GM21526 (cell line): ENCODE measurements at regions not wholly inside any gene's neighbourhood (a gene's known extent, or its start where the extent isn't known, plus 50 kb on each side); places are given as distances from the start of the nearest gene placed in this dataset.

Experiments
- ATAC-seq: cut with Tn5 transposase; IDR thresholded peaks from one replicate; pipeline ENCODE4 v1.9.1; 2021; ENCODE audit warnings: moderate library complexity; ENCODE audit not compliant: unreplicated experiment, low FRiP score

- no peak for ATAC-seq
Measured at GRCh38 chr9:118536153-118536552, 832.0 kb downstream of the TLR4 start.

- no peak for ATAC-seq
Measured at GRCh38 chr9:118538959-118539358, 830.3 kb downstream of the BRINP1 start.

- no peak for ATAC-seq
Measured at GRCh38 chr9:118553465-118553864, 815.8 kb downstream of the BRINP1 start.

GRCh38 chr9:118554987-118555386 lies 814.2 kb downstream of the BRINP1 start:
- no peak for ATAC-seq

GRCh38 chr9:118558026-118558425 lies 811.2 kb downstream of the BRINP1 start:
- no peak for ATAC-seq

GRCh38 chr9:118558891-118559290 lies 810.3 kb downstream of the BRINP1 start:
- ATAC-seq = no peak

GRCh38 chr9:118561051-118561450 lies 808.2 kb downstream of the BRINP1 start:
- ATAC-seq = no peak

GRCh38 chr9:118563677-118564076 lies 805.6 kb downstream of the BRINP1 start:
- ATAC-seq = no peak

- no peak for ATAC-seq
Measured at GRCh38 chr9:118567861-118568260, 801.4 kb downstream of the BRINP1 start.

- no peak for ATAC-seq
Measured at GRCh38 chr9:118568704-118569103, 800.5 kb downstream of the BRINP1 start.

GRCh38 chr9:118569148-118569547 lies 800.1 kb downstream of the BRINP1 start:
- no peak for ATAC-seq

- ATAC-seq = no peak
Measured at GRCh38 chr9:118570066-118570465, 799.2 kb downstream of the BRINP1 start.

GRCh38 chr9:118575341-118576070 lies 793.7 kb downstream of the BRINP1 start:
- no peak for ATAC-seq

GRCh38 chr9:118577121-118577520 lies 792.1 kb downstream of the BRINP1 start:
- ATAC-seq = no peak

GRCh38 chr9:118578467-118578866 lies 790.8 kb downstream of the BRINP1 start:
- ATAC-seq = no peak

GRCh38 chr9:118583414-118583813 lies 785.8 kb downstream of the BRINP1 start:
- ATAC-seq = no peak

- no peak for ATAC-seq
Measured at GRCh38 chr9:118586978-118587377, 782.3 kb downstream of the BRINP1 start.

GRCh38 chr9:118594428-118594827 lies 774.8 kb downstream of the BRINP1 start:
- no peak for ATAC-seq

GRCh38 chr9:118595719-118596305 lies 773.4 kb downstream of the BRINP1 start:
- ATAC-seq = no peak

GRCh38 chr9:118596374-118597015 lies 772.7 kb downstream of the BRINP1 start:
- ATAC-seq = no peak

- ATAC-seq = no peak
Measured at GRCh38 chr9:118606668-118607067, 762.6 kb downstream of the BRINP1 start.
